GM03348 (cell line): ENCODE measurements at regions not wholly inside any gene's neighbourhood (a gene's known extent, or its start where the extent isn't known, plus 50 kb on each side); places are given as distances from the start of the nearest gene placed in this dataset.
A peak's percentile ranks its signal among the peaks of the same experiment; 100 is the strongest.

Source experiments
- DNase-seq: peaks from one replicate; pipeline ENCODE4 v3.0.0; 2012; ENCODE audit warnings: low spot score

GRCh38 chrX:69305333-69306062, 140.2 kb upstream of the PJA1 start:
- DNase-seq, result peak; percentile 34

- no peak for DNase-seq
These were observed 138.0 kb upstream of the PJA1 start for GRCh38 chrX:69303231-69303630.

GRCh38 chrX:69299951-69300714, 134.9 kb upstream of the PJA1 start:
- DNase-seq, result no peak

- DNase-seq, result no peak
These were observed 134.0 kb upstream of the PJA1 start for GRCh38 chrX:69299285-69299684.

- DNase-seq, result peak; percentile 24
These were observed 133.3 kb upstream of the PJA1 start for GRCh38 chrX:69298466-69299140.

GRCh38 chrX:69297506-69297905, 132.3 kb upstream of the PJA1 start:
- DNase-seq, result no peak

GRCh38 chrX:69293776-69294601, 128.7 kb upstream of the PJA1 start:
- no peak for DNase-seq

GRCh38 chrX:69291116-69291515, 125.9 kb upstream of the PJA1 start:
- peak; percentile 24 for DNase-seq

- no peak for DNase-seq
These were observed 125.0 kb upstream of the PJA1 start for GRCh38 chrX:69290292-69290691.

- no peak for DNase-seq
These were observed 124.5 kb upstream of the PJA1 start for GRCh38 chrX:69289793-69290123.

GRCh38 chrX:69289046-69289792, 124.0 kb upstream of the PJA1 start:
- DNase-seq, result no peak

GRCh38 chrX:69287095-69287494, 121.8 kb upstream of the PJA1 start:
- DNase-seq, result no peak

GRCh38 chrX:69286565-69286906, 121.3 kb upstream of the PJA1 start:
- no peak for DNase-seq

- DNase-seq, result peak; percentile 83
These were observed 120.8 kb upstream of the PJA1 start for GRCh38 chrX:69285881-69286564.

GRCh38 chrX:69285401-69285877, 120.2 kb upstream of the PJA1 start:
- peak; percentile 31 for DNase-seq

- no peak for DNase-seq
These were observed 119.2 kb upstream of the PJA1 start for GRCh38 chrX:69284491-69284890.

- no peak for DNase-seq
These were observed 117.8 kb upstream of the PJA1 start for GRCh38 chrX:69282893-69283690.

GRCh38 chrX:69280933-69281332, 115.7 kb upstream of the PJA1 start:
- DNase-seq, result no peak

- DNase-seq, result no peak
These were observed 114.0 kb upstream of the PJA1 start for GRCh38 chrX:69279234-69279633.
